T-helper 2 cell (primary cell): ENCODE measurements at regions not wholly inside any gene's neighbourhood (a gene's known extent, or its start where the extent isn't known, plus 50 kb on each side); places are given as distances from the start of the nearest gene placed in this dataset.
"Not testable (repeated sequence)": the region's sequence is repeated elsewhere in the genome, so short reads cannot be mapped to it uniquely, and the experiment has no call there.

Experiments used
- DNase-seq, 5 experiments: peaks; one replicate each; pipeline versions ENCODE4 v3.0.0 to v3.0.0-alpha.2; 2012 to 2022

DNA sequence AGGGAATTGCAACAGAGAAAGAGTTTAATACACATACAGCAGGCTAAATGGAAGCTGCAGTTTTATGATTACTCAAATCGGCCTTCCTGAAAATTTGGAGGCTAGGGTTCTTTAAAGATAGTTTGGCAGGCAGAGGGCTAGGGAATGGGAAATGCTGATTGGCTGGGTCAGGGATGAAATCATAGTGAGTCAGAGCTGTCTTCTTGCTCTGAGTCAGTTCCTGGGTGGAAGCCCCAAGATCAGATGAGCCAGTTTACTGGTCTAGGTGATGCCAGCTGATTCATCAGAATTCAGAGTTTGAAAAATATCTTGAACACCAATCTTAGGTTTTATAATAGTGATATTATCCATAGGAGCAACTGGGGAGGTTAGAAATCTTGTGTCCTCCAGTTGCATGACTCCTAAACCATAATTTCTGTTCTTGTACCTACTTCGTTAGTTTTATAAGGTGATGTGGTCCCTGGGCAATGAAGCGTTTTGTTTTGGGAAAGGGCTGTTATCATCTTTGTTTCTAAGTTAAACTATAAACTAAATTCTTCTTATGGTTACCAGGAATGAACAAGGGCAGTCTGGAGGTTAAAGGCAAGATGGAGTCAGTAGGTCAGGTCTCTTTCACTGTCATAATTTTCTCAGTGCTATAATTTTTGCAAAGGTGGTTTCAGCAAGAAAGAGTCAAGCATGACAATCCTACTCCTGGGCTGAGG is 257.8 kb upstream of the CCDC196 start:
- DNase-seq, result peak in 1 of 5 experiments; percentile 23

- DNase-seq, result no peak
Measured at GRCh38 chr14:66231820-66232219, 254.4 kb upstream of the CCDC196 start.

DNA sequence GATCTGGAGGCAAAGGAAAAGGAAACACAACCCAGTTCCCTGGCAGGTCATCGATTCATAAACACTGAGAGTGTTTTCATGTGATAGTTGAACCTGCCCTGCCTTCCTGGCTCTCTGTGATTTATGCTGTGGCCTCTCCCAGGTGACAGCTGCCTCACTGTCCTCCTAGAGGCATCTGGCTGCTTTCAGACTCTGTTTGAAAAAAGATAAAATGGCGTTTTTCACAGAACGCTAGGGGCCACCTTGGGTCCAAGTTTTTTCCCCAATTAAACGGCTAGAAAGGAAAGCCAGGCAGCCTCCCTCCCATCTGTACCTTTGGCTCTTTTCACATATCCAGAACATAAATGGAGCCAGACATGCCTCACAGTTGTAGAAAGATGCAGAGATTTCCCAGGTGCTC is 252.6 kb upstream of the CCDC196 start:
- DNase-seq, result no peak

GRCh38 chr14:66234411-66234810 is 251.8 kb upstream of the CCDC196 start:
- no peak for DNase-seq

GRCh38 chr14:66237741-66238140 is 248.4 kb upstream of the CCDC196 start:
- no peak for DNase-seq

GRCh38 chr14:66238969-66239368 is 247.2 kb upstream of the CCDC196 start:
- no peak for DNase-seq

- no peak for DNase-seq
Measured at GRCh38 chr14:66239589-66239988, 246.6 kb upstream of the CCDC196 start.

DNA sequence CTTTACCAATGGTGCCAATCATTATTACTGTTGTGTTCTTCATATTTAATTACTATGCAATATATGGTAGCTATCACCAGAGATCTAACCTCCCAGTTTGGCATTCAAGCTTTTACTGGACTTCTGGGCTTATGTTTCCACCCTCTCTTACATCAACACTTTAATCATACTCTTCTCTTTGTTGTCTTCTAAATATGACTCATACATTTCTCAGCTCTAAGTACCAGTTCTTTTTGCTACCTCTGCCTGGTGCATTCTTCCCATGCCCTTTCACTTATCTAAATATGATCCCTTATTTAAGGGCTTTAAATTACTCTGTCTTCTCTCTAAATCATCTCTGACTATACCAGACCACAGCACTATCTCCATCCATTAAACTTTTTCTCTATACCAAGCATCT is 246.1 kb upstream of the CCDC196 start:
- DNase-seq, result no peak

DNA sequence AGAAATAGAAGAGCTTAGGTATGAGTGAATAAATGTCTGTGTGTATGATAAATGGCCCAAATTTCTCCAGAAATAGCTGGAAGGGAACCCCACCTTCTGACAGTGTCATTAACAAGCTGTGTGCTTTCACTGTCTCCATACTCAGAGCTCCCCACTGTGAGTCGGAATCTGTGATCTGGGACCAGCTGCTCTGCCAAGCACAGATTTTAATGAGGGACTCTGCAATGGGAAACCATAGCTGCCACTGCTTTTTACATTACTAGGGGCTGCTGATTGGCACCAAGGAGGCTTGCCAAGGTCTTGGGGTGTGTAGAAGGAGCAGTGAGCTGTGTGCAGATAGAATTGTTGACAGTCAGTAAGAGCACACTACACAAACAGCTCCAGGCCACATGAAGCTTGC is 244.2 kb upstream of the CCDC196 start:
- DNase-seq, result no peak

DNA sequence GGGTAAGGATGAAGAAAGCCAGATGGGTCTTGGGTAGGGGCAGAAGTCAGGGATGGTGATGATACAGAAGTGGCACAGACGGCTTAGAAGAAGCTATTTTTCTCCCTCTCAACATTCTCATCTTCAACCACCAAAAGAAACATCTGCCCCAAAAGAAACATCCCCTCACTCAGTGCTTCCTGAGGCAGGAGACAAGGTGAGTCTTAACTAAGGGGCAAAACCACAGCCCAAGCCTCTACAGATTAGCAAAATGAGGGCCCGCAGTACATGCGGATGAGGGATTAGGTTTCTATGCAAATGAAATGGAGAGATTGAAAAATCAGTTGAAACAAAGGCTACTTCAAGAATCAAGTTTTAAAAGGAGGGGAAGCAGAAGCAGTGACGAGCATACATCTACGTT is 241.3 kb upstream of the CCDC196 start:
- DNase-seq, result no peak

DNA sequence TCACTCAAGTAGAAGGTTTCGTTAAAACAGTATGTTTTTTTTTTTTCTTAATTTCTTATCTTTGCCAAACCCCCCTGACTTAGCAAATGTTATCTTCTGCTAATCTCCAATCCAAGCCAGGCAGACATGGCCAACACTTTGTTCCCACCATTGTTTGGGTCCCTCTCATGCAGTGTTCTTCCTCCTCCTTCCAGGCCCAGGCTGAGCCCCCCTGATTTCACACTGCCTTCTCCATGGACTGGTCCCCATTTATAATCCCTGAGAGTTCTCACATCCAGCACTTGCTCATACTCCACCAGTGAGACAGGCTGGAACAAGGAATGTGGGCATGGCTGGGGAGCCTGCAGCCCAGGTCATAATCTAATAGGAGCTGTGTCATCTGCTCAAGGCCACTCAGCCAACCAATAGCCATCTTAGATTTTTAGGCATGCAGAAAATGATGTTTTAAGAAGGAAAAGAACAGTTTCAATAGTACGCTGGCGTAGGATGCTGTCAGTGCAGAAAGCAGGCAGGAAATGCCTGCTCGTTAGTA is 238.4 kb upstream of the CCDC196 start:
- DNase-seq, result no peak

DNA sequence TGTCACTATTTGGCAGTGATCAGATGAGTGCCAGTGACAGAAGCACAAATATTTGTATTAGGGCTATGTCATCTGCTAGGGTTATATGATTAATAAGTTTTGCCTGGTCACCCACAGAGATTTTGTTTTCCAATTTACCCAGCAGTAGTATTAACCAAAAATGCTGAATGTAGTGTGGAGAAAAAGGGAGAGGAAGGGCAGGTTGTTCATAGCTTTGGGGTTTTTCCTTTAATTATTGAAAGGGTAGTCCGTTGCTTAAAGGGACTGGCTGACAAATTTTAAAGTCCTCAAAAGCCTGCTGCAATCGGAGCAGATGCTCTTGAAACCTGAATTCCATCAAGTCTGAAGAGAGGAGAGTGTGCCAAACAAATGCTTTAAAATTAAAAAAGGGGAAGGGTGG is 237.9 kb upstream of the CCDC196 start:
- DNase-seq, result no peak

GRCh38 chr14:66249544-66249943 is 236.6 kb upstream of the CCDC196 start:
- no peak for DNase-seq

- no peak for DNase-seq
Measured at GRCh38 chr14:66254038-66254437, 232.1 kb upstream of the CCDC196 start.

DNA sequence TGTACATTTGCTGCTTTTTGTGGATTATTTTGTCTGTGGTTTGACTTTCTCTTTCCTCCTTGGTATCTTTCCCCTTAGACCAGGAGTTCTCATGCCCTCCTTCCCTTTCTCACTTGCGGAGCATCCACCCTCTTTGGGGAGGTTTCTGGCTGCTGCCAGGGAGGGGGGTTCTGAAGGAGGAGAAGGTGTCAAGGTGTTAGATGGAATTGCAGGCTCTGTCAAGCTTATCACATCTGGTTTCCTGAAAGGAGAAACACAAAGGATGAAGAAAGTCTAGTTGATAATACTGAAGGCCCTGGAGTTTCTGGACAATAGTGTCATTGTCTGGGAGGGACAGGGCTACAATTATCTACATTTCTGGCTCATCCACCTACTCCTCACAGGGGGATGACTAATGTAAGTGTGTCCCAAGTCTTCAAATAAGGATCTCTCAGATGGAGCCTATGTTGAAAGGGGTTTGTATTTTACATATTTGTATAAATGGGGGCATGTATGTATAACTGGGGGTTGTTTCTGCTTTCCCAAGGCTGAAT is 217.3 kb upstream of the CCDC196 start:
- DNase-seq, result no peak

DNA sequence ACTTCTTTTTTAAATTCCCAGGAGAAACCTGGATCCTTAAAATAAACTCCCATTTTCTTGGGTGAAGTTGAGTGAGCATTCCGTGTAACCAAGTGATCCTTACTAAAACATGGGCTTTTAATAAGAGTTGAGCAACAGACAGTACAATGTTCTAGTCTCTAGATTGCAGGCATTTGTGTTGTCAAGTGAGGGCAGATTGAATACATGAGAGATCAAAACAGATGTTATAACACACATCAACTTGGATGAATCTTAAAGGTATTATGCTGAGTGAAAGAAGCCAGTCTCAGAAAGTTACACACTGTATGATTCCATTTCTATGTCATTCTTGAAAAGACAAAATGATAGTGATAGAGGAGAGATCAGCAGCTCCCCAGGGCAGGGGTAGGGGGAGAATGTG is 213.9 kb upstream of the CCDC196 start:
- DNase-seq, result no peak

DNA sequence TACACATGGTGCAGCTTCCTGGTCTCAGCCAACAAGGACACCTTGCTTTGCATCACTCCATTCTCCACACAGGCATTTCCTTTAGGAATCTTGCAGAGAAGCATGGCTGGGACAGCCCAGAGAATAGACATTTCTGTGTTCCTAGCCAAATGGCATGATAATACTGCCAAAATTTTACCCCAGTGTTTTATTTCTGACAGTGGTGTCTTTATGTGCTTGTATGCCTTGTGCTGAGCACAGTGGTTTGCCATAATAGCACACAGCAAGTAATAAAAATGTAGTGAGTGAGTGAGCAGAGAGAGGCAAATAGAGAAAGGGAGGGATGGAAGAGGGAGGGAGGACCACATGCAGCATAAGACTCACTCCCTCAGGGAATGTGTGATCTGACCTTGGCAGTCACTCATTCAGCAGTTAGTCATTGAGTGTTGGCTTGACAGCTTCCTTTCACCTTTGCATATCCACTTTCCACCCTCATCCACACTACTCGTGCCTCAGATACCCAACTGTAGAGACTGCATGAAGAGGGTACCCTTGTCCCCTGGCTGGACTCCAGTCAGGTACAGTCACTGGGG is 212.8 kb upstream of the CCDC196 start:
- DNase-seq, result no peak

- DNase-seq, result not testable (repeated sequence)
Measured at GRCh38 chr14:66278418-66278817, 207.8 kb upstream of the CCDC196 start.

GRCh38 chr14:66281036-66281776 is 205.0 kb upstream of the CCDC196 start:
- DNase-seq, result no peak

- DNase-seq, result no peak
Measured at GRCh38 chr14:66284346-66284745, 201.8 kb upstream of the CCDC196 start.

DNA sequence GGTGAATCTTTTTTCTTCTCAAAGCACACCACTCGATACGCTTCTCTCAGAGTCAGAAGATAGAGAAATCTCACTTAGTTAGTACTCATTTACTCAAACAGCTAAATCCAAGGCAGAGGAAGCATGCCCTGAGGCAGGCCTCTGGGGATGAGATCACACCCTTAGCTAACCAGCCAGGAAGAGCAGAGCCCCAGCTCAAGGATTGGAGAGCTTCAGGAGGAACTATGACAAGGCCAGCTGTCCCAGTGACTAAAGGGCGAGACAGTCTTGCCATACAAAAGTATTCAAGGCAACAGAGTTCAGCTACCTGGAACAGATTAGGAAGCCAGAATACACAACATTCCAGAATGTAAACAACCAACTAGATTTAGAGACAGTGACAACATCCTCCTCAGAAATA is 197.7 kb upstream of the CCDC196 start:
- no peak for DNase-seq

DNA sequence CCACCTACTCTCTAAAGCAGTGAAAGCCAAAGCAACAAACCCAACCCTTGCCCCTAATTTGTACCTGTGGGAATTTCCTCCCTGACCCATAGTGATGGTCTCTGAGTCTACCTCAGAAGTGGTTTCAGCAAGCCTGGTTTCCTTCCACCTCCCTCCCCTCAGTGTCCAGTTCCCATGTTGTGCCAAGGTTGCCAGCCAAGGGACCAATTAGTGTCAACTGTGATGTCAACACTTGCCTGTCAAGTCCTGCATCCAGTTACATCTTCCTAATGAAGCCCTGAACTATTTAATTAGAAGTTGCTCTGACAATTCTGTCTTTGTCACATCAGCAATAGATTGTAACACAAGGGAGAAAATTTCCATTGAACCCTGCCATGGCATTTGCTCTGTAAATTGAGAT is 194.4 kb upstream of the CCDC196 start:
- DNase-seq, result no peak

DNA sequence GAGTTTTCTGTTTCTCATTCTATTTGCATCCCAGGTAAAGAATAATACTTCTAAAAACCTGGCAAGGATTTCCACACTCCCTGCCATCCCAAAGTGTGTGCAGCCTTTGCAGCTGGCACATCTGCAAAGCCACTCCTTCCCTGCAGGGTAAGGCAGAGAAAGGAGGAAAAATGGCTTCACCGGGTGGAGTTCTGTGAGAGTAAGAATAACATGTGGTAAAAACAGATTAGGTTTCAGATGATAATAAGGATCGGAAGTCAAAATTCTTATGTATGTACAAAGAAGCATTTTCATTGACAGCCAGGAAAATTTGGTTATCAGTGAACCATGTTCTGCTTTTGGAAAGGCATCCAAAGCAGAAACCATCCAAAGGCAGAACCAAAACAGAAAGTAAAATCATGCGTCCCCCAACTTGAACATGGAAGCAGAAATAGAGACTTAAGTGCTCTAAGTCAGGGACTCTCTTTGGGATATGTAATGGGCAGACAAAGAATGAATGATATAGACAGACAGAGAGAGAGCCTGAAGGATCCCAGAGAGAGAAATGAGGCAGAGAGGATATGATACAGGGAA is 192.6 kb upstream of the CCDC196 start:
- DNase-seq, result no peak
